ENCODE measurements at regions not wholly inside any gene's neighbourhood (a gene's known extent, or its start where the extent isn't known, plus 50 kb on each side); places are given as distances from the start of the nearest gene placed in this dataset.
"Not testable (repeated sequence)": the region's sequence is repeated elsewhere in the genome, so short reads cannot be mapped to it uniquely, and the experiment has no call there.

GRCh38 chr5:106397700-106398099 is 1273.0 kb downstream of the EFNA5 start:
- Histone ChIP-seq H3K36me3 (no peaks in the 10 kb centered on the region), H3K4me3 (no peak overlapping the region), H3K27ac (no peak overlapping the region), H3K27me3 (replicated peaks; ENCODE audit: insufficient read depth) (no peaks in the 10 kb centered on the region), H3K9me3 (no peaks in the 10 kb centered on the region), H3K4me1 (replicated peaks) (no peaks in the 10 kb centered on the region)
- TF ChIP-seq POLR2AphosphoS5 (IDR thresholded peaks at IDR 0.05), result no peak
- no peak for TF ChIP-seq CTCF (IDR thresholded peaks at IDR 0.05)
- TF ChIP-seq POLR2A (IDR thresholded peaks at IDR 0.05), result no peak
- no peak for DNase-seq (ENCODE audit: low spot score)
- 39% methylated on average over 1 of the region's 1 CpG for WGBS
- intact Hi-C loops (cut with DNase I), result no loop called here

- Histone ChIP-seq H3K27ac (no peak overlapping the region), H3K4me3 (no peak overlapping the region), H3K9me3 (no peaks in the 10 kb centered on the region), H3K36me3 (no peaks in the 10 kb centered on the region), H3K27me3 (replicated peaks; ENCODE audit: insufficient read depth) (no peaks in the 10 kb centered on the region), H3K4me1 (replicated peaks) (no peaks in the 10 kb centered on the region)
- intact Hi-C loops (cut with DNase I), result no loop called here
- 81% methylated on average over 1 of the region's 1 CpG for WGBS
- TF ChIP-seq CTCF (IDR thresholded peaks at IDR 0.05), result no peak
- no peak for DNase-seq (ENCODE audit: low spot score)
Observed at GRCh38 chr5:106393276-106393675, 1277.5 kb downstream of the EFNA5 start.

GRCh38 chr5:106392766-106393165 is 1278.0 kb downstream of the EFNA5 start:
- Histone ChIP-seq H3K4me3 (no peak overlapping the region), H3K27me3 (replicated peaks; ENCODE audit: insufficient read depth) (no peaks in the 10 kb centered on the region), H3K27ac (no peak overlapping the region), H3K4me1 (replicated peaks) (no peaks in the 10 kb centered on the region), H3K9me3 (no peaks in the 10 kb centered on the region), H3K36me3 (no peaks in the 10 kb centered on the region)
- DNase-seq (ENCODE audit: low spot score), result no peak
- TF ChIP-seq POLR2AphosphoS5 (IDR thresholded peaks at IDR 0.05), result no peak
- TF ChIP-seq CTCF (IDR thresholded peaks at IDR 0.05), result no peak
- TF ChIP-seq POLR2A (IDR thresholded peaks at IDR 0.05), result no peak
- intact Hi-C loops (cut with DNase I), result no loop called here
- 90% methylated on average over 5 of the region's 5 CpGs for WGBS

GRCh38 chr5:106387767-106388166 is 1283.0 kb downstream of the EFNA5 start:
- H3K9me3 ChIP-seq; H3K27me3 ChIP-seq (replicated peaks; ENCODE audit: insufficient read depth); H3K36me3 ChIP-seq; H3K27ac ChIP-seq; H3K4me1 ChIP-seq (replicated peaks); intact Hi-C loops (cut with DNase I); H3K4me3 ChIP-seq; DNase-seq (ENCODE audit: low spot score): not testable (repeated sequence)
- WGBS, result 90% methylated on average over 10 of the region's 12 CpGs

GRCh38 chr5:106386287-106386686 is 1284.5 kb downstream of the EFNA5 start:
- no peak for DNase-seq (ENCODE audit: low spot score)
- no peaks in the 10 kb centered on the region for H3K9me3 ChIP-seq
- no peak for TF ChIP-seq CTCF (IDR thresholded peaks at IDR 0.05)
- TF ChIP-seq POLR2AphosphoS5 (IDR thresholded peaks at IDR 0.05), result no peak
- TF ChIP-seq POLR2A (IDR thresholded peaks at IDR 0.05), result no peak
- intact Hi-C loops (cut with DNase I), result no loop called here
- no peak overlapping the region for H3K27ac ChIP-seq
- no peaks in the 10 kb centered on the region for H3K36me3 ChIP-seq
- no peaks in the 10 kb centered on the region for H3K4me1 ChIP-seq (replicated peaks)
- no peak overlapping the region for H3K4me3 ChIP-seq
- WGBS, result 81% methylated on average over 3 of the region's 3 CpGs
- H3K27me3 ChIP-seq (replicated peaks; ENCODE audit: insufficient read depth), result no peaks in the 10 kb centered on the region
